GM12878 (cell line): ENCODE measurements at regions not wholly inside any gene's neighbourhood (a gene's known extent, or its start where the extent isn't known, plus 50 kb on each side); places are given as distances from the start of the nearest gene placed in this dataset.
"Not testable (repeated sequence)": the region's sequence is repeated elsewhere in the genome, so short reads cannot be mapped to it uniquely, and the experiment has no call there.

Source experiments
- ATAC-seq: fragments of 200-7000 bp; cut with Tn5 transposase; 3 replicates; pipeline ENCODE4 v1.9.1; 2020; ENCODE audit warnings: mild to moderate bottlenecking, moderate library complexity
- BruUV-seq: library from RNA; stranded (reverse); fragments of 400-500 nt; replicated peaks from 2 replicates; lab custom pipeline; 2021; lab: Mats Ljungman, UMichigan
- CTCF ChIA-PET: fragments of 300-600 bp; sonication (Branson Sonifier 250); formaldehyde crosslinking; extraction: SDS; loops from one replicate; lab custom pipeline; 2021; ENCODE audit warnings: inconsistent platforms; lab: Yijun Ruan, JAX
- POLR2A ChIA-PET: fragments of 350-600 bp; formaldehyde crosslinking; extraction: SDS; loops from one replicate; lab custom pipeline; 2021; ENCODE audit warnings: inconsistent platforms; lab: Charles Lee
- RAD21 ChIA-PET: fragments of 300-600 bp; sonication (Branson Sonifier 250); formaldehyde crosslinking; loops from one replicate; lab custom pipeline; 2023; ENCODE audit warnings: antibody characterized with exemption; ENCODE audit not compliant: unreplicated experiment; lab: Charles Lee
- SMC1A ChIA-PET: fragments of 300-600 bp; sonication (Branson Sonifier 250); formaldehyde crosslinking; loops from one replicate; lab custom pipeline; 2023; ENCODE audit not compliant: unreplicated experiment, uncharacterized antibody; lab: Charles Lee
- DNase-seq: peaks from one replicate; pipeline ENCODE4 v3.0.0-alpha.2; 2011; ENCODE audit warnings: low read depth, low spot score
- FAIRE-seq: peaks from 3 replicates; lab custom pipeline; 2011; peaks lifted over from hg19 to GRCh38; lab: Jason Lieb, UNC
- H2AFZ ChIP-seq: 2 replicates; pipeline ENCODE4 v1.6.0; 2011; ENCODE audit warnings: low read depth, low read length, control low read depth; ENCODE audit not compliant: control insufficient read depth
- H3K27ac ChIP-seq: 2 replicates; pipeline ENCODE4 v1.5.1; 2011; ENCODE audit warnings: control low read depth; ENCODE audit not compliant: control insufficient read depth, insufficient read depth
- H3K27me3 ChIP-seq, 2 experiments: replicated peaks in 1 of 2; 2 replicates each; pipeline versions ENCODE4 v1.6.0 to v1.6.1; 2011; ENCODE audit warnings: low read length in 1 of 2; ENCODE audit not compliant: control insufficient read depth in 2 of 2, insufficient read depth in 2 of 2
- H3K36me3 ChIP-seq, 2 experiments: 2 replicates each; pipeline ENCODE4 v1.5.1; 2011; ENCODE audit warnings: low read length in 1 of 2; ENCODE audit not compliant: control insufficient read depth in 2 of 2, insufficient read depth in 2 of 2
- H3K4me1 ChIP-seq: 2 replicates; pipeline ENCODE4 v1.6.1; 2011; ENCODE audit warnings: mild to moderate bottlenecking, low read length, moderate library complexity, mixed read lengths; ENCODE audit not compliant: control insufficient read depth, insufficient read depth
- H3K4me2 ChIP-seq: 2 replicates; pipeline ENCODE4 v1.6.0; 2011; ENCODE audit warnings: control low read depth; ENCODE audit not compliant: control insufficient read depth, insufficient read depth
- H3K4me3 ChIP-seq: fragments of 200-600 bp; sonication (generic); 2 replicates; pipeline ENCODE4 v1.5.1; 2016
- H3K79me2 ChIP-seq: 2 replicates; pipeline ENCODE4 v1.6.0; 2011; ENCODE audit warnings: low read length; ENCODE audit not compliant: control insufficient read depth, insufficient read depth
- H3K9ac ChIP-seq: 2 replicates; pipeline ENCODE4 v1.8.0; 2011; ENCODE audit warnings: low read length, control low read depth, mixed read lengths; ENCODE audit not compliant: control insufficient read depth, insufficient read depth
- H3K9me3 ChIP-seq: replicated peaks from 3 replicates; pipeline ENCODE4 v1.5.1; 2011; ENCODE audit warnings: mild to moderate bottlenecking, low read length; ENCODE audit not compliant: control insufficient read depth, insufficient read depth
- H4K20me1 ChIP-seq: 2 replicates; pipeline ENCODE4 v1.6.0; 2011; ENCODE audit not compliant: control insufficient read depth, insufficient read depth
- WGBS: methylation state at CpG from one replicate; pipeline ENCODE4 v1.1.6; 2016; ENCODE audit warnings: low lambda C conversion rate; ENCODE audit not compliant: insufficient replicate concordance, insufficient coverage; ENCODE audit errors: missing lambda C conversion rate; 5-methylcytosine and 5-hydroxymethylcytosine counted together
- in situ Hi-C: fragments of 300-500 bp; cut with MboI; formaldehyde crosslinking; loops from 9 replicates; pipeline ENCODE4 v1.14.3; 2018; ENCODE audit warnings: mixed read lengths
- intact Hi-C: fragments of 100-400 bp; cut with micrococcal nuclease; formaldehyde crosslinking; loops from one replicate; pipeline ENCODE4 v1.14.2; 2022; ENCODE audit not compliant: unreplicated experiment

DNA sequence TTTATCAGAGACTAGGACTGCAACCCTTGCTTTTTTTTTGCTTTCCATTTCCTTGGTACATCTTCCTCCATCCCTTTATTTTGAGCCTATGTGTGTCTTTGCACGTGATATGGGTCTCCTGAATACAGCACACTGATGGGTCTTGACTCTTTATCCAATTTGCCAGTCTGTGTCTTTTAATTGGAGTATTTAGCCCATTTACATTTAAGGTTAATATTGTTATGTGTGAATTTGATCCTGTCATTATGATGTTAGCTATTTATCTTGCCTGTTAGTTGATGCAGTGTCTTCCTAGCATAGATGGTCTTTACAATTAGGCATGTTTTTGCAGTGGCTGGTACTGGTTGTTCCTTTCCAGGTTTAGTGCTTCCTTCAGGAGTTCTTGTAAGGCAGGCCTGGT is 185.4 kb downstream of the VSIG4 start:
- POLR2A ChIA-PET, H3K27me3 ChIP-seq, RAD21 ChIA-PET: not testable (repeated sequence)

DNA sequence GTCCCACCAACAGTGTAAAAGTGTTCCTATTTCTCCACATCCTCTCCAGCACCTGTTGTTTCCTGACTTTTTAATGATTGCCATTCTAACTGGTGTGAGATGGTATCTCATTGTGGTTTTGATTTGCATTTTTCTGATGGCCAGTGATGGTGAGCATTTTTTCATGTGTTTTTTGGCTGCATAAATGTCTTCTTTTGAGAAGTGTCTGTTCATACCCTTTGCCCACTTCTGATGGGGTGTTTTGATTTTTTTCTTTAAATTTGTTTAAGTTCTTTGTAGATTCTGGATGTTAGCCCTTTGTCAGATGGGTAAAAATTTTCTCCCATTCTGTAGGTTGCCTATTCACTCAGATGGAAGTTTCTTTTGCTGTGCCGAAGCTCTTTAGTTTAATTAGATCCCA is 183.9 kb downstream of the MSN start:
- H3K79me2 ChIP-seq, H3K4me1 ChIP-seq, H3K4me2 ChIP-seq, H3K27me3 ChIP-seq, H3K36me3 ChIP-seq, SMC1A ChIA-PET, RAD21 ChIA-PET, CTCF ChIA-PET, H3K9ac ChIP-seq, BruUV-seq, ATAC-seq, POLR2A ChIA-PET, DNase-seq, FAIRE-seq, H3K9me3 ChIP-seq, H3K4me3 ChIP-seq, H4K20me1 ChIP-seq, in situ Hi-C loops, H2AFZ ChIP-seq, H3K27ac ChIP-seq, intact Hi-C loops: not testable (repeated sequence)
- WGBS, result 50% methylated on average over 1 of the region's 1 CpG

More for the DNA sequence above, 185.4 kb downstream of the VSIG4 start:
- BruUV-seq, H3K9me3 ChIP-seq, in situ Hi-C loops, H3K4me1 ChIP-seq, ATAC-seq, DNase-seq, H3K4me2 ChIP-seq, H4K20me1 ChIP-seq, FAIRE-seq, H2AFZ ChIP-seq, CTCF ChIA-PET, H3K36me3 ChIP-seq, SMC1A ChIA-PET, H3K4me3 ChIP-seq, intact Hi-C loops, H3K79me2 ChIP-seq, H3K27ac ChIP-seq, H3K9ac ChIP-seq: not testable (repeated sequence)
- WGBS, result 0% methylated on average over 1 of the region's 1 CpG

DNA sequence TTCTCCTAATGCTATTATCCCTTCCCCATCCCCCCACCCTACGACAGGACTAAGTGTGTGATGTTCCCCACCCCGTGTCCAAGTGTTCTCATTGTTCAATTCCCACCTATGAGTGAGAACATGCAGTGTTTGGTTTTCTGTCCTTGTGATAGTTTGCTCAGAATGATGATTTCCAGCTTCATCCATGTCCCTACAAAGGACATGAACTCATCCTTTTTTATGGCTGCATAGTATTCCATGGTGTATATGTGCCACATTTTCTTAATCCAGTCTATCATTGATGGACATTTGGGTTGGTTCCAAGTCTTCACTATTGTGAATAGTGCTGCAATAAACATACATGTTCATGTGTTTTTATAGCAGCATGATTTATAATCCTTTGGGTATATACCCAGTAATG is 183.4 kb downstream of the MSN start:
- in situ Hi-C loops, POLR2A ChIA-PET, H3K27me3 ChIP-seq, H4K20me1 ChIP-seq, H3K4me1 ChIP-seq, ATAC-seq, intact Hi-C loops, H3K9me3 ChIP-seq, H3K36me3 ChIP-seq, DNase-seq, RAD21 ChIA-PET, H2AFZ ChIP-seq, CTCF ChIA-PET, H3K27ac ChIP-seq, BruUV-seq, SMC1A ChIA-PET, FAIRE-seq, H3K4me2 ChIP-seq, H3K9ac ChIP-seq, H3K79me2 ChIP-seq, H3K4me3 ChIP-seq: not testable (repeated sequence)
- 53% methylated on average over 2 of the region's 2 CpGs for WGBS
